ENCODE measurements at regions not wholly inside any gene's neighbourhood (a gene's known extent, or its start where the extent isn't known, plus 50 kb on each side); places are given as distances from the start of the nearest gene placed in this dataset.
"Not testable (repeated sequence)": the region's sequence is repeated elsewhere in the genome, so short reads cannot be mapped to it uniquely, and the experiment has no call there.

- not testable (repeated sequence) for H3K4me3 Mint-ChIP-seq; H3K36me3 Mint-ChIP-seq (ENCODE audit: low read depth); H3K4me1 Mint-ChIP-seq; H3K27me3 Mint-ChIP-seq (ENCODE audit: low read depth); H3K27ac Mint-ChIP-seq; H3K9me3 Mint-ChIP-seq
These were observed 75.1 kb downstream of the LYZL1 start for GRCh38 chr10:29363930-29364329.

DNA sequence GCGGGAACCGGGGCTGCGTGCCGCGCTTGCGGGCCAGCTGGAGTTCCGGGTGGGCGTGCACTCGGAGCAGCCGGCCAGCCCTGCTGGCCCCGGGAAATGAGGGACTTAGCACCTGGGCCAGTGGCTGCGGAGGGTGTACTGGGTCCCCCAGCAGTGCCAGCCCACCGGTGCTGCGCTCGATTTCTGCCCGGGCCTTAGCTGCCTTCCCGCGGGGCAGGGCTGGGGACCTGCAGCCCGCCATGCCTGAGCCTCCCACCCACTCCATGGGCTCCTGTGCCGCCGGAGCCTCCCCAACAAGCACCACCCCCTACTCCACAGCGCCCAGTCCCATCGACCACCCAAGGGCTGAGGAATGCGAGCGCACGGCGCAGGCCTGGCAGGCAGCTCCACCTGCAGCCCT lies 77.3 kb downstream of the LYZL1 start:
- not testable (repeated sequence) for H3K27ac Mint-ChIP-seq; H3K9me3 Mint-ChIP-seq; H3K36me3 Mint-ChIP-seq (ENCODE audit: low read depth); H3K4me3 Mint-ChIP-seq; H3K27me3 Mint-ChIP-seq (ENCODE audit: low read depth)
- H3K4me1 Mint-ChIP-seq: peaks cover 20% of the 10 kb centered on the region

GRCh38 chr10:29369419-29369818 lies 80.5 kb downstream of the LYZL1 start:
- Mint-ChIP-seq H3K4me1 (peaks cover 23% of the 10 kb centered on the region), H3K4me3 (no peak overlapping the region), H3K27me3 (ENCODE audit: low read depth) (peaks cover 14% of the 10 kb centered on the region), H3K27ac (no peak overlapping the region), H3K9me3 (peaks cover 4% of the 10 kb centered on the region), H3K36me3 (ENCODE audit: low read depth) (no peaks in the 10 kb centered on the region)
- TF ChIP-seq, protein P1, sequence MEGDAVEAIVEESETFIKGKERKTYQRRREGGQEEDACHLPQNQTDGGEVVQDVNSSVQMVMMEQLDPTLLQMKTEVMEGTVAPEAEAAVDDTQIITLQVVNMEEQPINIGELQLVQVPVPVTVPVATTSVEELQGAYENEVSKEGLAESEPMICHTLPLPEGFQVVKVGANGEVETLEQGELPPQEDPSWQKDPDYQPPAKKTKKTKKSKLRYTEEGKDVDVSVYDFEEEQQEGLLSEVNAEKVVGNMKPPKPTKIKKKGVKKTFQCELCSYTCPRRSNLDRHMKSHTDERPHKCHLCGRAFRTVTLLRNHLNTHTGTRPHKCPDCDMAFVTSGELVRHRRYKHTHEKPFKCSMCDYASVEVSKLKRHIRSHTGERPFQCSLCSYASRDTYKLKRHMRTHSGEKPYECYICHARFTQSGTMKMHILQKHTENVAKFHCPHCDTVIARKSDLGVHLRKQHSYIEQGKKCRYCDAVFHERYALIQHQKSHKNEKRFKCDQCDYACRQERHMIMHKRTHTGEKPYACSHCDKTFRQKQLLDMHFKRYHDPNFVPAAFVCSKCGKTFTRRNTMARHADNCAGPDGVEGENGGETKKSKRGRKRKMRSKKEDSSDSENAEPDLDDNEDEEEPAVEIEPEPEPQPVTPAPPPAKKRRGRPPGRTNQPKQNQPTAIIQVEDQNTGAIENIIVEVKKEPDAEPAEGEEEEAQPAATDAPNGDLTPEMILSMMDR (IDR thresholded peaks at IDR 0.05; ENCODE audit: unreplicated experiment in 3 of 3): no peak

- H3K4me1 Mint-ChIP-seq: peaks cover 23% of the 10 kb centered on the region
- no peaks in the 10 kb centered on the region for H3K36me3 Mint-ChIP-seq (ENCODE audit: low read depth)
- H3K4me3 Mint-ChIP-seq: no peak overlapping the region
- peaks cover 4% of the 10 kb centered on the region for H3K9me3 Mint-ChIP-seq
- H3K27ac Mint-ChIP-seq: peak overlapping the region in 1 of 3 experiments; percentile 22
- TF ChIP-seq, protein P1 (IDR thresholded peaks at IDR 0.05; ENCODE audit: unreplicated experiment in 3 of 3): no peak
- peaks cover 14% of the 10 kb centered on the region for H3K27me3 Mint-ChIP-seq (ENCODE audit: low read depth)
These were observed 81.5 kb downstream of the LYZL1 start for GRCh38 chr10:29370097-29371092.

- Mint-ChIP-seq H3K36me3 (ENCODE audit: low read depth) (no peaks in the 10 kb centered on the region), H3K4me1 (peaks cover 23% of the 10 kb centered on the region), H3K27ac (no peak overlapping the region), H3K27me3 (ENCODE audit: low read depth) (peaks cover 11% of the 10 kb centered on the region), H3K9me3 (no peaks in the 10 kb centered on the region), H3K4me3 (no peak overlapping the region)
- TF ChIP-seq, protein P1 (IDR thresholded peaks at IDR 0.05; ENCODE audit: unreplicated experiment in 3 of 3): no peak
These were observed 84.0 kb downstream of the LYZL1 start for GRCh38 chr10:29372920-29373319.

- Mint-ChIP-seq H3K27ac (no peak overlapping the region), H3K27me3 (ENCODE audit: low read depth) (peaks cover 7% of the 10 kb centered on the region), H3K36me3 (ENCODE audit: low read depth) (no peaks in the 10 kb centered on the region), H3K4me1 (peaks cover 20% of the 10 kb centered on the region), H3K4me3 (no peak overlapping the region), H3K9me3 (no peaks in the 10 kb centered on the region)
- TF ChIP-seq, protein P1 (IDR thresholded peaks at IDR 0.05; ENCODE audit: unreplicated experiment in 3 of 3): no peak
These were observed 85.3 kb downstream of the LYZL1 start for GRCh38 chr10:29374162-29374561.

GRCh38 chr10:29375888-29376287 lies 87.0 kb downstream of the LYZL1 start:
- Mint-ChIP-seq H3K36me3 (ENCODE audit: low read depth) (no peaks in the 10 kb centered on the region), H3K4me3 (no peak overlapping the region), H3K9me3 (no peaks in the 10 kb centered on the region), H3K27ac (no peak overlapping the region), H3K4me1 (peaks cover 12% of the 10 kb centered on the region), H3K27me3 (ENCODE audit: low read depth) (peaks cover 7% of the 10 kb centered on the region)
- TF ChIP-seq, protein P1 (IDR thresholded peaks at IDR 0.05; ENCODE audit: unreplicated experiment in 3 of 3): no peak

All from nephron (organoid).